Spleen (tissue), 11 donors: ENCODE measurements at regions not wholly inside any gene's neighbourhood (a gene's known extent, or its start where the extent isn't known, plus 50 kb on each side); places are given as distances from the start of the nearest gene placed in this dataset.

ENCODE experiments used
- DNase-seq: peaks from one replicate; pipeline ENCODE4 v3.0.0-alpha.2; 2020
- H3K27ac ChIP-seq, 8 donors: fragments of 200-600 bp; sonication (generic) in 7 of 8; 1 replicate in 4 of 8; 2 replicates in 4 of 8; pipeline versions ENCODE4 v1.5.0 to v1.8.0; 2016 to 2021; ENCODE audit warnings: inconsistent platforms in 4 of 8, mild to moderate bottlenecking in 4 of 8, moderate library complexity in 1 of 8
- H3K27me3 ChIP-seq, 7 donors: fragments of 200-600 bp; sonication (generic) in 6 of 7; replicated peaks in 1 of 7; 1 replicate in 4 of 7; 2 replicates in 3 of 7; pipeline versions ENCODE4 v1.5.0 to v1.8.0; 2016 to 2021; ENCODE audit warnings: inconsistent platforms in 3 of 7, mild to moderate bottlenecking in 1 of 7
- H3K36me3 ChIP-seq, 6 donors: fragments of 200-600 bp; sonication (generic) in 5 of 6; 1 replicate in 4 of 6; 2 replicates in 2 of 6; pipeline versions ENCODE4 v1.5.0 to v1.8.0; 2016 to 2021; ENCODE audit warnings: inconsistent platforms in 2 of 6
- H3K4me1 ChIP-seq, 6 donors: fragments of 200-600 bp; sonication (generic) in 5 of 6; 1 replicate in 3 of 6; 2 replicates in 3 of 6; pipeline versions ENCODE4 v1.5.0 to v1.8.0; 2016 to 2021; ENCODE audit warnings: inconsistent platforms in 3 of 6
- H3K4me3 ChIP-seq, 8 donors: fragments of 200-600 bp; sonication (generic) in 7 of 8; 1 replicate in 4 of 8; 2 replicates in 4 of 8; pipeline versions ENCODE4 v1.5.0 to v1.8.0; 2016 to 2021; ENCODE audit warnings: inconsistent platforms in 4 of 8, mild to moderate bottlenecking in 4 of 8, moderate library complexity in 2 of 8
- H3K9me3 ChIP-seq, 8 donors: fragments of 200-600 bp; sonication (generic) in 7 of 8; 1 replicate in 4 of 8; 2 replicates in 4 of 8; pipeline versions ENCODE4 v1.5.0 to v1.8.0; 2016 to 2021; ENCODE audit warnings: inconsistent platforms in 4 of 8
- POLR2A ChIP-seq, 3 donors: fragments of 450-650 bp; IDR thresholded peaks; one replicate each; pipeline ENCODE4 v1.5.1; 2017; ENCODE audit warnings: antibody characterized with exemption in 3 of 3, mild to moderate bottlenecking in 1 of 3
- POLR2AphosphoS5 ChIP-seq, 3 donors: sonication (generic); formaldehyde crosslinking; IDR thresholded peaks; one replicate each; pipeline ENCODE4 v1.5.1; 2017; ENCODE audit warnings: antibody characterized with exemption in 3 of 3
- WGBS, 5 donors: extraction: QIAGEN DNeasy Blood & Tissue Kit in 3 of 5; methylation state at CpG; one replicate each; pipeline versions ENCODE4 v1.1.5 to v1.1.7; 2013 to 2018; 5-methylcytosine and 5-hydroxymethylcytosine counted together
- intact Hi-C: fragments of 100-400 bp; cut with DNase I; formaldehyde crosslinking; loops from one replicate; pipeline ENCODE4 v1.15.0; 2023; ENCODE audit warnings: low total_unique reads
- TF ChIP-seq, protein P1 (sequence below), 11 experiments: fragments of 200-600 bp in 7 of 11; fragments of 450-650 bp in 4 of 11; sonication (generic) in 4 of 11; IDR thresholded peaks in 8 of 11; conservative IDR thresholded peaks in 3 of 11; 1 replicate in 7 of 11; 2 replicates in 4 of 11; pipeline versions ENCODE4 v1.4.0 to v1.8.0; 2016 to 2021; ENCODE audit warnings: antibody characterized with exemption in 11 of 11, inconsistent platforms in 4 of 11, mild to moderate bottlenecking in 1 of 11
- donor health status: healthy with polysubstance abuse.
- donor health status: DM: no; HTN: no; CAD: no; lungs with moderate emphysema.
- donor health status: DM: no; HTN: no; CAD: no.
- donor health status: Bipolar disorder and iron deficiency.
- donor health status: healthy.
- donor health status: DM: no; HTN: no; CAD: no.
- donor health status: DM: yes; HTN: yes; CAD: no.

DNA sequence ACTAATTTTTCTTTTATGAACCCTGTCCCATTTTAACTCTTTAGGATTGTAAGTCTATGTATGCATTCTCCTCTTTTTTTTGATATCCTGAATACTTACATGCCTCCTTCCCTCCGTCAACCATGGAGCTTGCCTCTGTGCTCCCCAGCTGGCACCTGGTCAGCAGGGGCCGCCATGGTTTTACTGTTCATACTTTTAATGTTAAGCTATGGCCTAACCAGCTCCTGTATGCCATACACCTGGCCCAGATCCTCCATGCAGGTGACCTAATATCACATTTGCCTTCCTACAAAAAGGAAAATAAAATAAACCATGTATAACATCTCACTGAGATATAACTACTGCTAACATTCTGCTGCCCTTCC is 283.1 kb upstream of the TRIB2 start:
- Histone ChIP-seq H3K9me3 (no peaks in the 10 kb centered on the region), H3K36me3 (no peaks in the 10 kb centered on the region), H3K4me1 (peaks cover 0 to 16% (median 10%) of the 10 kb centered on the region in 6 donors), H3K27ac (no peak overlapping the region), H3K4me3 (no peak overlapping the region), H3K27me3 (no peaks in the 10 kb centered on the region)
- intact Hi-C loops = no loop called here
- no peak for DNase-seq
- TF ChIP-seq, protein P1, sequence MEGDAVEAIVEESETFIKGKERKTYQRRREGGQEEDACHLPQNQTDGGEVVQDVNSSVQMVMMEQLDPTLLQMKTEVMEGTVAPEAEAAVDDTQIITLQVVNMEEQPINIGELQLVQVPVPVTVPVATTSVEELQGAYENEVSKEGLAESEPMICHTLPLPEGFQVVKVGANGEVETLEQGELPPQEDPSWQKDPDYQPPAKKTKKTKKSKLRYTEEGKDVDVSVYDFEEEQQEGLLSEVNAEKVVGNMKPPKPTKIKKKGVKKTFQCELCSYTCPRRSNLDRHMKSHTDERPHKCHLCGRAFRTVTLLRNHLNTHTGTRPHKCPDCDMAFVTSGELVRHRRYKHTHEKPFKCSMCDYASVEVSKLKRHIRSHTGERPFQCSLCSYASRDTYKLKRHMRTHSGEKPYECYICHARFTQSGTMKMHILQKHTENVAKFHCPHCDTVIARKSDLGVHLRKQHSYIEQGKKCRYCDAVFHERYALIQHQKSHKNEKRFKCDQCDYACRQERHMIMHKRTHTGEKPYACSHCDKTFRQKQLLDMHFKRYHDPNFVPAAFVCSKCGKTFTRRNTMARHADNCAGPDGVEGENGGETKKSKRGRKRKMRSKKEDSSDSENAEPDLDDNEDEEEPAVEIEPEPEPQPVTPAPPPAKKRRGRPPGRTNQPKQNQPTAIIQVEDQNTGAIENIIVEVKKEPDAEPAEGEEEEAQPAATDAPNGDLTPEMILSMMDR (IDR thresholded peaks at IDR 0.05 in 8 of 11, conservative IDR thresholded peaks at IDR 0.05 in 3 of 11) = no peak
- TF ChIP-seq POLR2A (IDR thresholded peaks at IDR 0.05) (no peak), POLR2AphosphoS5 (IDR thresholded peaks at IDR 0.05) (no peak)
- 87 to 96% (median 90%) methylated on average over 2 of the region's 2 CpGs for WGBS, 5 donors

DNA sequence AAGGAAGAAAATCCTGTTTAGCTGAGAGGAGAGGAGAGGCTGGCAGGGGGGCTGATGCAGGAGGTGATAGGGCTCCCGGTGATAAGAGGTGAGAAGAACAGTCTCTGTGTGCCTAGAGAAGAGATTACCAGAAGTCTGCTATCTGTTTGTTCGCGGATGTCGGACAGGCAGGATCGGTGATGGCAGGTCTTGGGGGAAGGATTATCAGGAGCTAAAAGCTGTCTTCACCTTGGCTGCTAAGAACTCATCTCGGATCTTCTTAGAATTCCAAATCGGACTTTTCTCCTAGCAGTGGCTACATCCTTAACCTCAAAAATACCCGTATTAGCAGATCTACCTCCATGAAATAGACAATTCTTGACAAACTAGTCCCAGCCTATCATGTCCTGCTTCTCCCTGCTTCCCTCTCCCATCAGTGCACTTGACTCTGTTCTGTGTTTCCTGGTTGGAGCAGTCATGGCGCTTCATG is 282.1 kb upstream of the TRIB2 start:
- H3K4me3 ChIP-seq = no peak overlapping the region
- DNase-seq = no peak
- WGBS, 5 donors = 94 to 97% (median 96%) methylated on average over 9 of the region's 9 CpGs
- H3K9me3 ChIP-seq = no peaks in the 10 kb centered on the region
- no peaks in the 10 kb centered on the region for H3K27me3 ChIP-seq
- TF ChIP-seq POLR2A (IDR thresholded peaks at IDR 0.05) (no peak), POLR2AphosphoS5 (IDR thresholded peaks at IDR 0.05) (no peak)
- TF ChIP-seq, protein P1 (IDR thresholded peaks at IDR 0.05 in 8 of 11, conservative IDR thresholded peaks at IDR 0.05 in 3 of 11) = no peak
- no peak overlapping the region for H3K27ac ChIP-seq
- H3K4me1 ChIP-seq = peaks cover 0 to 16% (median 10%) of the 10 kb centered on the region in 6 donors
- intact Hi-C loops = no loop called here
- no peaks in the 10 kb centered on the region for H3K36me3 ChIP-seq

DNA sequence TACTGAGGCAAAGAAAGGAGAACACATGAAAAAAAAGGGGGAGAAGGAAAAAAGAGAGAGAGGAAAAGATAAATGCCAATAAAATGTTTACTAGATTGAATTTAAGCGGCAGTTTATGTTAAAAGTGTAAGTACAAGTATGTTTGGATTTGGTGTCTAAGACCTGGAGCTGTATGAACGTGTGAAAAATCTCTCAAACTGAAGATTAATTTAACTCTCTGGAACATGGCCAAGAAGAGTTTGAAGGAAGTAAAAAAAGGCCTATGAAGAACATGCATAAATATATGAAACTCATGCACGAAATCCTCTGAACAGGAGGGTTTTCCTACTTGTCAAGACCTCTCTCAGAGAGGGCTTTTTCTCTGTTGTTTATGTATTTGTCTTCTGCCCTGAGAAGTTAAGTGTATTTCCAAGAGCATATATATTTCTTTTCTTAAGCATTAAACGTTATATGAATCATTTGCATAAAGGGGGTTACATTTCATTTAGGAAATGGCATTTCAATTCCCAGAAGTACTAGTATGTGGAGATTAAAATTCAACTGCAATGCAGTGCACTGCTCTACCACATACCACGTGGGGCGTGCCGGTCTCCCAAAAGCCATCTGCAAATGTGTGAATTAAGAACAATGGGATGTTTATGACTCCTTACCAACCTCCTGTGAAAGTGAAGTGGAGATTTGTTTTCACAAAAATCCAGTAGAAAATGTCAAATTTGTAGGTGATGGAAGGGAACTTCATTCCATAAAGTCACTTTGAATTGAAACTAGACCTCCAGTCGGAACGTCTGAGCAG is 281.1 kb upstream of the TRIB2 start:
- Histone ChIP-seq H3K9me3 (no peaks in the 10 kb centered on the region), H3K4me3 (no peak overlapping the region), H3K27me3 (no peaks in the 10 kb centered on the region), H3K4me1 (peaks cover 0 to 10% (median 6%) of the 10 kb centered on the region in 6 donors), H3K27ac (no peak overlapping the region), H3K36me3 (no peaks in the 10 kb centered on the region)
- WGBS, 5 donors = 72 to 75% (median 73%) methylated on average over 9 of the region's 9 CpGs
- intact Hi-C loops = no loop called here
- DNase-seq = no peak
- TF ChIP-seq POLR2A (IDR thresholded peaks at IDR 0.05) (no peak), POLR2AphosphoS5 (IDR thresholded peaks at IDR 0.05) (no peak)
- TF ChIP-seq, protein P1 (IDR thresholded peaks at IDR 0.05 in 8 of 11, conservative IDR thresholded peaks at IDR 0.05 in 3 of 11) = no peak

DNA sequence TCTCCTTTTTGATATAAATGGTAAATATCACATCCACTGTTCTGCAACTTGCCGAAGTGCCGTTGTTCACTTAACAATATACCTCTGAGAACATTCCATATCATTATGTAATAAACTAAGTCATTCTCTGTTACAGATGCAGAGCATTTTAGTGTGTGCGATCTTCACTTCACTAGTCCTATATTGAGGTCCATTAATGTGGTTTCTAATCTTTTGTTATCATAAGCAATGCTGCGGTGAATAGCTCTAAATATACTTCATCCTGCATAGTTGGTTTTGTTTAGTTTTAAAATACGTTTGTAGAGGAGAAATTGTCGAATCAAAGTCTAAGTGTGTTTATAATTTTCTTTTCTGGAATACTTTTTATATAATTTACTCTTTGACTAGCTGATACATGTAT is 280.3 kb upstream of the TRIB2 start:
- TF ChIP-seq, protein P1 (IDR thresholded peaks at IDR 0.05 in 8 of 11, conservative IDR thresholded peaks at IDR 0.05 in 3 of 11) = no peak
- no peak for TF ChIP-seq POLR2A (IDR thresholded peaks at IDR 0.05)
- TF ChIP-seq POLR2AphosphoS5 (IDR thresholded peaks at IDR 0.05) = no peak
- Histone ChIP-seq H3K36me3 (no peaks in the 10 kb centered on the region), H3K9me3 (no peaks in the 10 kb centered on the region), H3K27me3 (no peaks in the 10 kb centered on the region), H3K4me3 (no peak overlapping the region), H3K4me1 (peaks cover 0 to 3% (median under 1%) of the 10 kb centered on the region in 6 donors), H3K27ac (no peak overlapping the region)
- intact Hi-C loops = no loop called here
- WGBS, 5 donors = 81 to 88% (median 82%) methylated on average over 6 of the region's 6 CpGs
- no peak for DNase-seq
